WTC11 (cell line): ENCODE measurements at regions not wholly inside any gene's neighbourhood (a gene's known extent, or its start where the extent isn't known, plus 50 kb on each side); places are given as distances from the start of the nearest gene placed in this dataset.

Source experiments
- JUN ChIP-seq: sonication (generic); formaldehyde crosslinking; IDR thresholded peaks from 2 replicates; pipeline ENCODE4 v1.8.0; 2023; ENCODE audit warnings: mild to moderate bottlenecking, missing genetic modification reagents
- TF ChIP-seq, protein P1 (sequence below): sonication (generic); formaldehyde crosslinking; IDR thresholded peaks from 2 replicates; pipeline ENCODE4 v1.8.0; 2022; ENCODE audit warnings: mild to moderate bottlenecking, missing genetic modification reagents

DNA sequence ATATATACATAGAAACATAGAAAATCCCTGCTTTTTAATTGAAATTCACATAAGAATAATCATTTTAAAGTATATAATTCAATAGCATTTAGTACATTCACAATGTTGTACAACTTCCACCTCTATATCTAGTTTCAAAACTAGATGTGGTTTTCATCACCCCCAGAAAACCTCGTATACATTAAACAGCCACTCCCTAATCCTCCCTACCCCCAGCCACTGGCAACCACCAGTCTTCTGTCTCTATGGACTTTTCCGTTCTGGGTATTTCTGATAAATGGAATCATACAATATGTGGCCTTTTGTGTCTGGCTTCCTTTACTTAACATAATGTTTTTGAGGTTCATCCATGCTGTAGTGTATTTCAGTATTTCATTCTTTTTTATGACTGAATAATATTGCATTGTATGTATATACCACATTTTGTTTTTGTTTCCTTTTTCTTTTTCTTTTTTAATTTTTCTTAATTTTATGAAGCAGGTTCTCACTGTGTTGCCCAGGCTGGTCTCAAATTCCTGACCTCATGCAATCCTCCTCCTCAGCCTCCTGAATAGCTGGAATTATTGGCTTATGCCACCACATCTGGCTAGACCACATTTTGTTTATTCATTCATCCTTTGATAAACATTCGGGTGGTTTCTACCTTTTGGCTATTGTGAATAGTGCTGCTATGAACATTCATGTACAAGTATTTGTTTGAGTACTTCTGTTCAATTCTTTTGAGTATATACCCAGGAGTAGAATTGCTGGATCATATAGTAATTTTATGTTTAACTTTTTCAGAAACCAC is 50.6 kb upstream of the RNF152 start (continued):
- TF ChIP-seq, protein P1, sequence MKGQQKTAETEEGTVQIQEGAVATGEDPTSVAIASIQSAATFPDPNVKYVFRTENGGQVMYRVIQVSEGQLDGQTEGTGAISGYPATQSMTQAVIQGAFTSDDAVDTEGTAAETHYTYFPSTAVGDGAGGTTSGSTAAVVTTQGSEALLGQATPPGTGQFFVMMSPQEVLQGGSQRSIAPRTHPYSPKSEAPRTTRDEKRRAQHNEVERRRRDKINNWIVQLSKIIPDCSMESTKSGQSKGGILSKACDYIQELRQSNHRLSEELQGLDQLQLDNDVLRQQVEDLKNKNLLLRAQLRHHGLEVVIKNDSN (CRISPR knock-in tag) = no peak
- TF ChIP-seq JUN (CRISPR knock-in tag) = no peak
- TF ChIP-seq, all 79 proteins: peak for 0
